ENCODE measurements at regions not wholly inside any gene's neighbourhood (a gene's known extent, or its start where the extent isn't known, plus 50 kb on each side); places are given as distances from the start of the nearest gene placed in this dataset.

GRCh38 chr1:104671684-104672353 is 922.1 kb downstream of the AMY1C start:
- no peak overlapping the region for H3K4me3 ChIP-seq (ENCODE audit: low read length)
- TF ChIP-seq EZH2 (optimal IDR thresholded peaks at IDR 0.05; ENCODE audit: low read depth, low read length) (no peak), EZH2phosphoT487 (IDR thresholded peaks at IDR 0.05; ENCODE audit: low read length) (no peak), CTCF (IDR thresholded peaks at IDR 0.05; ENCODE audit: low read length) (no peak)

DNA sequence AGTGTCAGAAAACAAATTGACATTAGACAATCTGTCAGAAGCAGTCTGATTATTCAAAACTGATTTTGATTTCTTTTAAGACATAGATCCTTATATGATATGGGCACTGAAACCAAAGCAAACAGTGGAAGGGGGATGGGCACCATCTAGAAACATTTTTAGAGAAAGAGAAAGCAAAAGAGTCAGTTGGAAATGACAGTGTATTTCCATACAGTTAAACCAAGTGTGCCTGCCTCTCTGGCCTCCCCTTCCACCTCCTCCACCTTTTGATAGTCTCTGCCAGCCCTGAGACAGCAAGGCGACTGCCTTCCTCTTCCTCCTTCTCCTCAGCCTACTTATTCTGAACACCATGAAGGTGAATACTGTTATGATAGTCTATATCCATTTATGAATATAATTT is 949.7 kb downstream of the AMY1C start:
- Histone ChIP-seq H3F3A (ENCODE audit: insufficient read depth, low read length) (no peaks in the 10 kb centered on the region), H3K27ac (ENCODE audit: low read length) (no peak overlapping the region), H3K9me2 (replicated peaks; ENCODE audit: insufficient read depth, low read length) (no peaks in the 10 kb centered on the region), H3K4me1 (ENCODE audit: low read length) (no peaks in the 10 kb centered on the region), H2AFZ (ENCODE audit: low read length) (no peak overlapping the region), H3K4me3 (ENCODE audit: low read length) (no peak overlapping the region), H4K20me1 (ENCODE audit: insufficient read depth, low read length) (no peaks in the 10 kb centered on the region), H3K9me3 (replicated peaks; ENCODE audit: insufficient read depth, low read length) (no peaks in the 10 kb centered on the region), H3K9ac (ENCODE audit: low read length) (no peak overlapping the region), H3K79me2 (ENCODE audit: low read length) (no peaks in the 10 kb centered on the region), H3K27me3 (replicated peaks; ENCODE audit: insufficient read depth, low read length) (no peaks in the 10 kb centered on the region), H3K36me3 (replicated peaks; ENCODE audit: insufficient read depth, low read length) (no peaks in the 10 kb centered on the region), H3K4me2 (ENCODE audit: low read depth, low read length) (no peak overlapping the region)
- TF ChIP-seq CTCF (IDR thresholded peaks at IDR 0.05; ENCODE audit: low read length) (no peak), EZH2phosphoT487 (IDR thresholded peaks at IDR 0.05; ENCODE audit: low read length) (no peak), EZH2 (optimal IDR thresholded peaks at IDR 0.05; ENCODE audit: low read depth, low read length) (no peak)
- DNase-seq, result no peak

More at GRCh38 chr1:104671684-104672353, 922.1 kb downstream of the AMY1C start:
- H3K4me1 ChIP-seq (ENCODE audit: low read length), result no peaks in the 10 kb centered on the region
- no peaks in the 10 kb centered on the region for H3K9me2 ChIP-seq (replicated peaks; ENCODE audit: insufficient read depth, low read length)
- no peaks in the 10 kb centered on the region for H3K79me2 ChIP-seq (ENCODE audit: low read length)
- H3K4me2 ChIP-seq (ENCODE audit: low read depth, low read length), result no peak overlapping the region
- H3K9me3 ChIP-seq (replicated peaks; ENCODE audit: insufficient read depth, low read length), result no peaks in the 10 kb centered on the region
- no peaks in the 10 kb centered on the region for H3K36me3 ChIP-seq (replicated peaks; ENCODE audit: insufficient read depth, low read length)
- H4K20me1 ChIP-seq (ENCODE audit: insufficient read depth, low read length), result no peaks in the 10 kb centered on the region
- no peaks in the 10 kb centered on the region for H3F3A ChIP-seq (ENCODE audit: insufficient read depth, low read length)
- DNase-seq, result no peak
- no peak overlapping the region for H3K9ac ChIP-seq (ENCODE audit: low read length)
- no peaks in the 10 kb centered on the region for H3K27me3 ChIP-seq (replicated peaks; ENCODE audit: insufficient read depth, low read length)
- H2AFZ ChIP-seq (ENCODE audit: low read length), result no peak overlapping the region
- no peak overlapping the region for H3K27ac ChIP-seq (ENCODE audit: low read length)

- no peak for TF ChIP-seq CTCF (IDR thresholded peaks at IDR 0.05; ENCODE audit: low read length)
- TF ChIP-seq EZH2 (optimal IDR thresholded peaks at IDR 0.05; ENCODE audit: low read depth, low read length), result no peak
- Histone ChIP-seq H4K20me1 (ENCODE audit: insufficient read depth, low read length) (no peaks in the 10 kb centered on the region), H3K9me3 (replicated peaks; ENCODE audit: insufficient read depth, low read length) (no peaks in the 10 kb centered on the region), H3K9me2 (replicated peaks; ENCODE audit: insufficient read depth, low read length) (no peaks in the 10 kb centered on the region), H2AFZ (ENCODE audit: low read length) (no peak overlapping the region), H3K79me2 (ENCODE audit: low read length) (no peaks in the 10 kb centered on the region), H3K4me2 (ENCODE audit: low read depth, low read length) (no peak overlapping the region), H3K4me1 (ENCODE audit: low read length) (no peaks in the 10 kb centered on the region), H3K4me3 (ENCODE audit: low read length) (no peak overlapping the region), H3F3A (ENCODE audit: insufficient read depth, low read length) (no peaks in the 10 kb centered on the region), H3K9ac (ENCODE audit: low read length) (no peak overlapping the region), H3K36me3 (replicated peaks; ENCODE audit: insufficient read depth, low read length) (no peaks in the 10 kb centered on the region), H3K27me3 (replicated peaks; ENCODE audit: insufficient read depth, low read length) (no peaks in the 10 kb centered on the region), H3K27ac (ENCODE audit: low read length) (no peak overlapping the region)
- no peak for DNase-seq
Observed at GRCh38 chr1:104702731-104703130, 953.0 kb downstream of the AMY1C start.

Measured in MM.1S (cell line).